ENCODE measurements at regions not wholly inside any gene's neighbourhood (a gene's known extent, or its start where the extent isn't known, plus 50 kb on each side); places are given as distances from the start of the nearest gene placed in this dataset.

GRCh38 chr1:94707321-94708298 lies 112.5 kb upstream of the SLC44A3 start:
- no peaks in the 10 kb centered on the region for H3K27me3 ChIP-seq (ENCODE audit: insufficient read depth, low read length)
- H3K27ac ChIP-seq (ENCODE audit: low read depth, low read length): no peak overlapping the region
- no peak overlapping the region for H3K4me3 Mint-ChIP-seq (ENCODE audit: unreplicated experiment)
- H3K9me3 Mint-ChIP-seq (ENCODE audit: unreplicated experiment): no peaks in the 10 kb centered on the region
- peaks cover 43% of the 10 kb centered on the region for H3K4me1 Mint-ChIP-seq (ENCODE audit: low read depth, unreplicated experiment)
- TF ChIP-seq CTCF (IDR thresholded peaks at IDR 0.05; ENCODE audit: insufficient read depth, low read depth, low read length) (no peak), EZH2 (IDR thresholded peaks at IDR 0.05; ENCODE audit: insufficient read depth, low read length) (no peak)
- no peaks in the 10 kb centered on the region for H3K27me3 Mint-ChIP-seq (ENCODE audit: low read depth, unreplicated experiment)
- no peak overlapping the region for H3K4me2 ChIP-seq (ENCODE audit: low read length)
- H3K36me3 Mint-ChIP-seq (ENCODE audit: low read depth, unreplicated experiment): peaks cover 6% of the 10 kb centered on the region
- no peak for FAIRE-seq
- no peak overlapping the region for H3K27ac Mint-ChIP-seq (ENCODE audit: unreplicated experiment)
- peak overlapping the region; percentile 24 for H2AFZ ChIP-seq (ENCODE audit: low read depth, low read length)
- no peaks in the 10 kb centered on the region for H4K20me1 ChIP-seq (ENCODE audit: insufficient read depth, low read length)
- no peak overlapping the region for H3K4me3 ChIP-seq (ENCODE audit: insufficient read depth, low read depth, low read length)
- H3K9ac ChIP-seq (ENCODE audit: low read length): no peak overlapping the region
- no peaks in the 10 kb centered on the region for H3K36me3 ChIP-seq (ENCODE audit: insufficient read depth, low read length)
- H3K79me2 ChIP-seq (ENCODE audit: insufficient read depth, low read length): no peaks in the 10 kb centered on the region
- H3K4me1 ChIP-seq (ENCODE audit: insufficient read depth, low read length): peaks cover 16% of the 10 kb centered on the region
- no peaks in the 10 kb centered on the region for H3K9me3 ChIP-seq (ENCODE audit: insufficient read depth, low read depth, low read length)
- no peak for DNase-seq (ENCODE audit: low read depth)

GRCh38 chr1:94702442-94702815 lies 117.7 kb upstream of the SLC44A3 start:
- Histone ChIP-seq H3K79me2 (ENCODE audit: insufficient read depth, low read length) (no peaks in the 10 kb centered on the region), H3K4me2 (ENCODE audit: low read length) (no peak overlapping the region), H3K27me3 (ENCODE audit: insufficient read depth, low read length) (no peaks in the 10 kb centered on the region), H2AFZ (ENCODE audit: low read depth, low read length) (no peak overlapping the region), H3K36me3 (ENCODE audit: insufficient read depth, low read length) (no peaks in the 10 kb centered on the region), H4K20me1 (ENCODE audit: insufficient read depth, low read length) (no peaks in the 10 kb centered on the region), H3K4me1 (ENCODE audit: insufficient read depth, low read length) (peaks cover 21% of the 10 kb centered on the region), H3K27ac (ENCODE audit: low read depth, low read length) (no peak overlapping the region), H3K9ac (ENCODE audit: low read length) (no peak overlapping the region), H3K9me3 (ENCODE audit: insufficient read depth, low read depth, low read length) (no peaks in the 10 kb centered on the region), H3K4me3 (ENCODE audit: insufficient read depth, low read depth, low read length) (no peak overlapping the region)
- Mint-ChIP-seq H3K4me1 (ENCODE audit: low read depth, unreplicated experiment) (peaks cover 52% of the 10 kb centered on the region), H3K9me3 (ENCODE audit: unreplicated experiment) (no peaks in the 10 kb centered on the region), H3K27me3 (ENCODE audit: low read depth, unreplicated experiment) (no peaks in the 10 kb centered on the region), H3K4me3 (ENCODE audit: unreplicated experiment) (no peak overlapping the region), H3K36me3 (ENCODE audit: low read depth, unreplicated experiment) (peaks cover 6% of the 10 kb centered on the region), H3K27ac (ENCODE audit: unreplicated experiment) (no peak overlapping the region)
- TF ChIP-seq EZH2 (IDR thresholded peaks at IDR 0.05; ENCODE audit: insufficient read depth, low read length) (no peak), CTCF (IDR thresholded peaks at IDR 0.05; ENCODE audit: insufficient read depth, low read depth, low read length) (no peak)
- DNase-seq (ENCODE audit: low read depth): no peak
- FAIRE-seq: no peak
